GM12878 (cell line): ENCODE measurements at regions not wholly inside any gene's neighbourhood (a gene's known extent, or its start where the extent isn't known, plus 50 kb on each side); places are given as distances from the start of the nearest gene placed in this dataset.
A peak's percentile ranks its signal among the peaks of the same experiment; 100 is the strongest.

Source experiments
- ATAC-seq: fragments of 200-7000 bp; cut with Tn5 transposase; 3 replicates; pipeline ENCODE4 v1.9.1; 2020; ENCODE audit warnings: mild to moderate bottlenecking, moderate library complexity
- BruUV-seq: library from RNA; stranded (reverse); fragments of 400-500 nt; replicated peaks from 2 replicates; lab custom pipeline; 2021; lab: Mats Ljungman, UMichigan
- CTCF ChIA-PET: fragments of 300-600 bp; sonication (Branson Sonifier 250); formaldehyde crosslinking; extraction: SDS; loops from one replicate; lab custom pipeline; 2021; ENCODE audit warnings: inconsistent platforms; lab: Yijun Ruan, JAX
- POLR2A ChIA-PET: fragments of 350-600 bp; formaldehyde crosslinking; extraction: SDS; loops from one replicate; lab custom pipeline; 2021; ENCODE audit warnings: inconsistent platforms; lab: Charles Lee
- RAD21 ChIA-PET: fragments of 300-600 bp; sonication (Branson Sonifier 250); formaldehyde crosslinking; loops from one replicate; lab custom pipeline; 2023; ENCODE audit warnings: antibody characterized with exemption; ENCODE audit not compliant: unreplicated experiment; lab: Charles Lee
- SMC1A ChIA-PET: fragments of 300-600 bp; sonication (Branson Sonifier 250); formaldehyde crosslinking; loops from one replicate; lab custom pipeline; 2023; ENCODE audit not compliant: unreplicated experiment, uncharacterized antibody; lab: Charles Lee
- DNase-seq: peaks from one replicate; pipeline ENCODE4 v3.0.0-alpha.2; 2011; ENCODE audit warnings: low read depth, low spot score
- FAIRE-seq: peaks from 3 replicates; lab custom pipeline; 2011; peaks lifted over from hg19 to GRCh38; lab: Jason Lieb, UNC
- H2AFZ ChIP-seq: 2 replicates; pipeline ENCODE4 v1.6.0; 2011; ENCODE audit warnings: low read depth, low read length, control low read depth; ENCODE audit not compliant: control insufficient read depth
- H3K27ac ChIP-seq: 2 replicates; pipeline ENCODE4 v1.5.1; 2011; ENCODE audit warnings: control low read depth; ENCODE audit not compliant: control insufficient read depth, insufficient read depth
- H3K27me3 ChIP-seq, 2 experiments: replicated peaks in 1 of 2; 2 replicates each; pipeline versions ENCODE4 v1.6.0 to v1.6.1; 2011; ENCODE audit warnings: low read length in 1 of 2; ENCODE audit not compliant: control insufficient read depth in 2 of 2, insufficient read depth in 2 of 2
- H3K36me3 ChIP-seq, 2 experiments: 2 replicates each; pipeline ENCODE4 v1.5.1; 2011; ENCODE audit warnings: low read length in 1 of 2; ENCODE audit not compliant: control insufficient read depth in 2 of 2, insufficient read depth in 2 of 2
- H3K4me1 ChIP-seq: 2 replicates; pipeline ENCODE4 v1.6.1; 2011; ENCODE audit warnings: mild to moderate bottlenecking, low read length, moderate library complexity, mixed read lengths; ENCODE audit not compliant: control insufficient read depth, insufficient read depth
- H3K4me2 ChIP-seq: 2 replicates; pipeline ENCODE4 v1.6.0; 2011; ENCODE audit warnings: control low read depth; ENCODE audit not compliant: control insufficient read depth, insufficient read depth
- H3K4me3 ChIP-seq: fragments of 200-600 bp; sonication (generic); 2 replicates; pipeline ENCODE4 v1.5.1; 2016
- H3K79me2 ChIP-seq: 2 replicates; pipeline ENCODE4 v1.6.0; 2011; ENCODE audit warnings: low read length; ENCODE audit not compliant: control insufficient read depth, insufficient read depth
- H3K9ac ChIP-seq: 2 replicates; pipeline ENCODE4 v1.8.0; 2011; ENCODE audit warnings: low read length, control low read depth, mixed read lengths; ENCODE audit not compliant: control insufficient read depth, insufficient read depth
- H3K9me3 ChIP-seq: replicated peaks from 3 replicates; pipeline ENCODE4 v1.5.1; 2011; ENCODE audit warnings: mild to moderate bottlenecking, low read length; ENCODE audit not compliant: control insufficient read depth, insufficient read depth
- H4K20me1 ChIP-seq: 2 replicates; pipeline ENCODE4 v1.6.0; 2011; ENCODE audit not compliant: control insufficient read depth, insufficient read depth
- ATF7 ChIP-seq: fragments of 450-650 bp; IDR thresholded peaks from 2 replicates; pipeline ENCODE4 v1.6.1; 2016; ENCODE audit warnings: low read depth, mild to moderate bottlenecking
- BMI1 ChIP-seq: fragments of 450-650 bp; IDR thresholded peaks from 2 replicates; pipeline ENCODE4 v1.6.1; 2016; ENCODE audit warnings: mild to moderate bottlenecking, moderate library complexity, borderline replicate concordance
- CEBPB ChIP-seq, 2 experiments: fragments of 150-350 bp in 1 of 2; IDR thresholded peaks; 2 replicates each; pipeline ENCODE4 v1.6.1; 2012 to 2014; ENCODE audit warnings: low read depth in 2 of 2, low read length in 2 of 2, borderline replicate concordance in 1 of 2, inconsistent platforms in 1 of 2
- CHD2 ChIP-seq: IDR thresholded peaks from 2 replicates; pipeline ENCODE4 v1.6.1; 2011; ENCODE audit warnings: low read depth, low read length, improper control_type of control experiment, borderline replicate concordance
- CREB1 ChIP-seq: IDR thresholded peaks from 2 replicates; pipeline ENCODE4 v1.6.1; 2012; ENCODE audit warnings: low read depth, mild to moderate bottlenecking, inconsistent platforms
- CREM ChIP-seq: IDR thresholded peaks from 2 replicates; pipeline ENCODE4 v1.6.1; 2014; ENCODE audit warnings: antibody characterized with exemption, low read depth
- IRF4 ChIP-seq: IDR thresholded peaks from 2 replicates; pipeline ENCODE4 v1.6.1; 2011; ENCODE audit warnings: low read depth, low read length
- MTA2 ChIP-seq: fragments of 450-650 bp; IDR thresholded peaks from 2 replicates; pipeline ENCODE4 v1.6.1; 2016; ENCODE audit warnings: low read depth, mild to moderate bottlenecking, moderate library complexity
- NFIC ChIP-seq: IDR thresholded peaks from 2 replicates; pipeline ENCODE4 v1.6.1; 2012; ENCODE audit warnings: low read depth, mild to moderate bottlenecking, inconsistent platforms, low read length, moderate library complexity
- NKRF ChIP-seq: fragments of 450-650 bp; conservative IDR thresholded peaks from 2 replicates; pipeline ENCODE4 v1.6.1; 2017; ENCODE audit warnings: mild to moderate bottlenecking, moderate library complexity
- RAD51 ChIP-seq: fragments of 450-650 bp; IDR thresholded peaks from 2 replicates; pipeline ENCODE4 v1.6.1; 2016; ENCODE audit warnings: moderate library complexity, mild to moderate bottlenecking, inconsistent platforms
- SMAD1 ChIP-seq: fragments of 450-650 bp; IDR thresholded peaks from 2 replicates; pipeline ENCODE4 v1.6.1; 2018; ENCODE audit warnings: mild to moderate bottlenecking, low read depth; ENCODE audit not compliant: partially characterized antibody
- SUPT20H ChIP-seq: IDR thresholded peaks from 2 replicates; pipeline ENCODE4 v1.6.1; 2011; ENCODE audit warnings: low read depth, mild to moderate bottlenecking, low read length, moderate library complexity, borderline replicate concordance; ENCODE audit not compliant: control insufficient read depth
- ZSCAN29 ChIP-seq: fragments of 450-650 bp; IDR thresholded peaks from 2 replicates; pipeline ENCODE4 v1.6.1; 2017; ENCODE audit warnings: mild to moderate bottlenecking, moderate library complexity
- WGBS: methylation state at CpG from one replicate; pipeline ENCODE4 v1.1.6; 2016; ENCODE audit warnings: low lambda C conversion rate; ENCODE audit not compliant: insufficient replicate concordance, insufficient coverage; ENCODE audit errors: missing lambda C conversion rate; 5-methylcytosine and 5-hydroxymethylcytosine counted together
- in situ Hi-C: fragments of 300-500 bp; cut with MboI; formaldehyde crosslinking; loops from 9 replicates; pipeline ENCODE4 v1.14.3; 2018; ENCODE audit warnings: mixed read lengths
- intact Hi-C: fragments of 100-400 bp; cut with micrococcal nuclease; formaldehyde crosslinking; loops from one replicate; pipeline ENCODE4 v1.14.2; 2022; ENCODE audit not compliant: unreplicated experiment

- no peak overlapping the region for H3K27ac ChIP-seq
- ATAC-seq (peak; percentile 49), FAIRE-seq (no peak), DNase-seq (no peak)
- WGBS = 83% methylated on average over 8 of the region's 8 CpGs
- H3K36me3 ChIP-seq = no peaks in the 10 kb centered on the region
- H3K9ac ChIP-seq = no peak overlapping the region
- H3K79me2 ChIP-seq = no peaks in the 10 kb centered on the region
- ChIA-PET SMC1A (interaction anchor here (0.5 to 4.9 kb wide), 14 partner anchors 11 to 487 kb away, joined by 3 to 44 read pairs (median 4); partner anchors contain the start of gene SPRY1), CTCF (interaction anchor here (1.1 to 3.7 kb wide), 8 partner anchors 13 to 188 kb away, joined by 3 to 19 read pairs (median 5); no protein-coding TSS in a partner anchor), RAD21 (interaction anchor here (1.0 to 3.9 kb wide), 11 partner anchors 12 to 191 kb away, joined by 3 to 31 read pairs (median 6); partner anchors contain the start of gene SPRY1), POLR2A (interaction anchor here (1.3 kb wide), 1 partner anchor 61 kb away, joined by 4 read pairs; no protein-coding TSS in a partner anchor)
- H2AFZ ChIP-seq = no peak overlapping the region
- intact Hi-C loops (loop anchor here (2.0 to 5.0 kb wide), 4 partner anchors 19 to 146 kb away; no protein-coding TSS in a partner anchor), in situ Hi-C loops (no loop called here)
- no peaks in the 10 kb centered on the region for H3K27me3 ChIP-seq
- H3K4me3 ChIP-seq = no peak overlapping the region
- no peaks in the 10 kb centered on the region; the same call in 2 of the 3 replicates for H3K9me3 ChIP-seq
- H4K20me1 ChIP-seq = no peaks in the 10 kb centered on the region
- H3K4me2 ChIP-seq = peak overlapping the region; percentile 57; the same call in 1 of the 2 replicates
- BruUV-seq = no TSS peak
- no peak for TF ChIP-seq CREM
- H3K4me1 ChIP-seq = peaks cover 9% of the 10 kb centered on the region
Measured at GRCh38 chr4:123587983-123588494, 191.4 kb downstream of the SPRY1 start.

GRCh38 chr4:123588631-123589241 is 192.1 kb downstream of the SPRY1 start:
- H3K27me3 ChIP-seq = no peaks in the 10 kb centered on the region
- no peaks in the 10 kb centered on the region for H3K79me2 ChIP-seq
- intact Hi-C loops = loop anchor here (2.0 to 5.0 kb wide), 4 partner anchors 18 to 146 kb away; no protein-coding TSS in a partner anchor
- peak overlapping the region; percentile 57 for H3K4me2 ChIP-seq
- peak overlapping the region; percentile 4; the same call in 1 of the 2 replicates for H3K4me3 ChIP-seq
- ChIA-PET POLR2A (interaction anchor here (1.0 to 1.3 kb wide), 2 partner anchors 20 to 60 kb away, joined by 3 to 4 read pairs; no protein-coding TSS in a partner anchor), SMC1A (interaction anchor here (0.5 to 4.9 kb wide), 16 partner anchors 11 to 506 kb away, joined by 3 to 44 read pairs (median 3); partner anchors contain the start of gene SPRY1), RAD21 (interaction anchor here (1.0 to 3.9 kb wide), 11 partner anchors 11 to 191 kb away, joined by 3 to 31 read pairs (median 6); partner anchors contain the start of gene SPRY1), CTCF (interaction anchor here (0.8 to 3.7 kb wide), 9 partner anchors 14 to 189 kb away, joined by 3 to 19 read pairs (median 5); no protein-coding TSS in a partner anchor)
- peak; percentile 84 for DNase-seq
- no peaks in the 10 kb centered on the region for H3K36me3 ChIP-seq
- H3K9ac ChIP-seq = no peak overlapping the region
- ATAC-seq = peak; percentile 95
- BruUV-seq = no TSS peak
- H3K4me1 ChIP-seq = peaks cover 9% of the 10 kb centered on the region
- FAIRE-seq = peak; percentile 95
- in situ Hi-C loops = no loop called here
- peak overlapping the region; percentile 49 for H2AFZ ChIP-seq
- H3K27ac ChIP-seq = no peak overlapping the region
- 0% methylated on average over 8 of the region's 8 CpGs for WGBS
- H3K9me3 ChIP-seq = no peaks in the 10 kb centered on the region; the same call in 2 of the 3 replicates
- no peaks in the 10 kb centered on the region for H4K20me1 ChIP-seq
- TF ChIP-seq IRF4 (peak; percentile 82; the same call in 1 of the 2 replicates), ATF7 (peak; percentile 85), SUPT20H (no peak), NKRF (no peak), CHD2 (peak; percentile 33; the same call in 1 of the 2 replicates), CREB1 (peak; percentile 82), BMI1 (peak; percentile 73), RAD51 (no peak), MTA2 (peak; percentile 94), CEBPB (IDR thresholded peaks at IDR 0.05; ENCODE audit: borderline replicate concordance in 1 of 2, low read depth in 2 of 2, low read length in 2 of 2) (peak in 1 of 2 experiments; percentile 69; a peak in 1 of 4 replicates), SMAD1 (no peak), ZSCAN29 (0 out of 2 replicates have a peak, but pooled peaks have one; percentile 44), NFIC (peak; percentile 96)
